ENCODE measurements at regions not wholly inside any gene's neighbourhood (a gene's known extent, or its start where the extent isn't known, plus 50 kb on each side); places are given as distances from the start of the nearest gene placed in this dataset.

GRCh38 chr10:91023700-91024398, 103.0 kb upstream of the ANKRD1 start:
- Histone ChIP-seq H3K9me3 (ENCODE audit: control insufficient read depth in 4 of 4, low read length in 3 of 4) (no peaks in the 10 kb centered on the region), H3K4me3 (ENCODE audit: low read depth in 1 of 3, low read length in 3 of 3) (no peak overlapping the region), H3K9ac (ENCODE audit: low read depth in 1 of 2, low read length in 2 of 2) (no peak overlapping the region), H3K27me3 (ENCODE audit: control insufficient read depth in 4 of 4, insufficient read depth in 4 of 4, low read length in 3 of 4) (no peaks in the 10 kb centered on the region), H3K36me3 (ENCODE audit: control insufficient read depth in 4 of 4, insufficient read depth in 3 of 4, low read depth in 1 of 4, low read length in 3 of 4) (no peaks in the 10 kb centered on the region), H3K4me1 (ENCODE audit: control insufficient read depth in 4 of 4, insufficient read depth in 4 of 4, low read length in 3 of 4) (no peaks in the 10 kb centered on the region), H3K27ac (ENCODE audit: low read depth in 1 of 2, low read length in 2 of 2) (no peak overlapping the region)
- no peak for TF ChIP-seq FOXA1 (IDR thresholded peaks at IDR 0.05)
- TF ChIP-seq REST (IDR thresholded peaks at IDR 0.05) = no peak
- no peak for TF ChIP-seq RAD21 (IDR thresholded peaks at IDR 0.05)
- TF ChIP-seq SP1 (IDR thresholded peaks at IDR 0.05) = no peak
- no peak for TF ChIP-seq RXRA (IDR thresholded peaks at IDR 0.05)
- no peak for TF ChIP-seq CTCF (IDR thresholded peaks at IDR 0.05; ENCODE audit: low read depth, low read length, missing input control)
- TF ChIP-seq TAF1 (conservative IDR thresholded peaks at IDR 0.05) = no peak
- no peak for TF ChIP-seq HNF4A (conservative IDR thresholded peaks at IDR 0.05)
- no peak for TF ChIP-seq NR2F2 (IDR thresholded peaks at IDR 0.05)
- TF ChIP-seq GABPA (IDR thresholded peaks at IDR 0.05 in 1 of 2, conservative IDR thresholded peaks at IDR 0.05 in 1 of 2) = no peak
- TF ChIP-seq EGR1 (IDR thresholded peaks at IDR 0.05; ENCODE audit: low read depth in 2 of 2) = no peak
- TF ChIP-seq FOXA2 (IDR thresholded peaks at IDR 0.05) = no peak
- no peak for TF ChIP-seq ZBTB33 (IDR thresholded peaks at IDR 0.05)
- no peak for TF ChIP-seq YY1 (IDR thresholded peaks at IDR 0.05)
- TF ChIP-seq HNF4G (IDR thresholded peaks at IDR 0.05) = no peak
- no peak for DNase-seq (ENCODE audit: low spot score)
- 67% methylated on average over 7 of the region's 7 CpGs for WGBS

GRCh38 chr10:91024541-91024940, 103.7 kb upstream of the ANKRD1 start:
- TF ChIP-seq YY1 (IDR thresholded peaks at IDR 0.05) (no peak), TAF1 (conservative IDR thresholded peaks at IDR 0.05) (no peak), NR2F2 (IDR thresholded peaks at IDR 0.05) (no peak), CTCF (IDR thresholded peaks at IDR 0.05; ENCODE audit: low read depth, low read length, missing input control) (no peak), HNF4A (conservative IDR thresholded peaks at IDR 0.05) (no peak), ATF3 (IDR thresholded peaks at IDR 0.05) (no peak), HNF4G (IDR thresholded peaks at IDR 0.05) (no peak), MAX (IDR thresholded peaks at IDR 0.05) (no peak)
- no peaks in the 10 kb centered on the region for H3K27me3 ChIP-seq (ENCODE audit: control insufficient read depth in 4 of 4, insufficient read depth in 4 of 4, low read length in 3 of 4)
- DNase-seq (ENCODE audit: low spot score) = no peak
- H3K36me3 ChIP-seq (ENCODE audit: control insufficient read depth in 4 of 4, insufficient read depth in 3 of 4, low read depth in 1 of 4, low read length in 3 of 4) = no peaks in the 10 kb centered on the region
- no peaks in the 10 kb centered on the region for H3K9me3 ChIP-seq (ENCODE audit: control insufficient read depth in 4 of 4, low read length in 3 of 4)
- no peaks in the 10 kb centered on the region for H3K4me1 ChIP-seq (ENCODE audit: control insufficient read depth in 4 of 4, insufficient read depth in 4 of 4, low read length in 3 of 4)
- no peak overlapping the region for H3K9ac ChIP-seq (ENCODE audit: low read depth in 1 of 2, low read length in 2 of 2)
- 73% methylated on average over 3 of the region's 3 CpGs for WGBS
- H3K4me3 ChIP-seq (ENCODE audit: low read depth in 1 of 3, low read length in 3 of 3) = no peak overlapping the region
- no peak overlapping the region for H3K27ac ChIP-seq (ENCODE audit: low read depth in 1 of 2, low read length in 2 of 2)
